Heart left ventricle (tissue), 13 donors: ENCODE measurements at regions not wholly inside any gene's neighbourhood (a gene's known extent, or its start where the extent isn't known, plus 50 kb on each side); places are given as distances from the start of the nearest gene placed in this dataset.

ENCODE experiments used
- CTCF ChIP-seq, 12 donors: fragments of 200-600 bp; sonication (generic) in 4 of 12; IDR thresholded peaks; one replicate each; pipeline versions ENCODE4 v1.5.0 to v1.8.0; 2018 to 2022; ENCODE audit warnings: antibody characterized with exemption in 12 of 12, mild to moderate bottlenecking in 5 of 12
- POLR2A ChIP-seq, 2 donors: fragments of 450-650 bp; IDR thresholded peaks; one replicate each; pipeline ENCODE4 v1.6.1; 2017; ENCODE audit warnings: antibody characterized with exemption in 2 of 2, mild to moderate bottlenecking in 2 of 2, moderate library complexity in 2 of 2
- donor health status: ischemic (EF 13 %, LVEDD 7.1; RV severe dilation, severe dysfunction).
- donor health status: DM: no; HTN: yes; CAD: no.
- donor health status: DM: no; HTN: no; CAD: no.
- donor health status: ischemic (EF 25% LVEDD 6.9; RV normal size, moderate dysfunction).
- donor health status: ischemic (EF 25% LVEDD 5.7; RV mildly dilated, moderate dysfunction).
- donor health status: ischemic (EF 35%, LVEDD 5.7; RV mildly dilated, moderate dysfunction).
- donor health status: nonischemic (EF 11% LVEDD 7.7; RV severe dilation, severe dysfunction).
- donor health status: DM: yes; HTN: yes; CAD: no.
- donor health status: PGD.
- donor health status: ischemic (EF 29% LVEDD 5.4; RV normal size, mild dysfunction).
- donor health status: nonischemic (EF 23%, LVEDD 6.1; RV moderate dilation, normal function).

GRCh38 chr10:55048830-55049498 is 247.9 kb upstream of the PCDH15 start:
- no peak for TF ChIP-seq CTCF (IDR thresholded peaks at IDR 0.05)
- TF ChIP-seq POLR2A (IDR thresholded peaks at IDR 0.05): no peak
